Upper lobe of left lung (tissue), 6 donors: ENCODE measurements at regions not wholly inside any gene's neighbourhood (a gene's known extent, or its start where the extent isn't known, plus 50 kb on each side); places are given as distances from the start of the nearest gene placed in this dataset.

Source experiments
- ATAC-seq, 2 donors: fragments of 200-7000 bp; cut with Tn5 transposase; one replicate each; pipeline ENCODE4 v1.9.1; 2022; ENCODE audit warnings: mild to moderate bottlenecking in 2 of 2, moderate library complexity in 2 of 2; ENCODE audit not compliant: low FRiP score in 2 of 2
- DNase-seq, 2 donors: peaks; one replicate each; pipeline ENCODE4 v3.0.0-alpha.2; 2019 to 2020
- H3K27ac ChIP-seq, 4 donors: fragments of 200-600 bp; sonication (generic); one replicate each; pipeline ENCODE4 v1.5.1; 2016 to 2019
- H3K27me3 ChIP-seq, 4 donors: fragments of 200-600 bp; sonication (generic); one replicate each; pipeline ENCODE4 v1.5.1; 2017 to 2019
- H3K36me3 ChIP-seq, 4 donors: fragments of 200-600 bp; sonication (generic); one replicate each; pipeline ENCODE4 v1.5.1; 2016 to 2019
- H3K4me1 ChIP-seq, 4 donors: fragments of 200-600 bp; sonication (generic); one replicate each; pipeline ENCODE4 v1.5.1; 2018 to 2019
- H3K4me3 ChIP-seq, 4 donors: fragments of 200-600 bp; sonication (generic); one replicate each; pipeline ENCODE4 v1.5.1; 2017 to 2019; ENCODE audit warnings: mild to moderate bottlenecking in 2 of 4, moderate library complexity in 1 of 4
- H3K9me3 ChIP-seq, 4 donors: fragments of 200-600 bp; sonication (generic); one replicate each; pipeline ENCODE4 v1.5.1; 2018 to 2019
- CTCF ChIP-seq, 6 experiments: fragments of 450-650 bp in 4 of 6; fragments of 200-600 bp in 2 of 6; sonication (generic) in 2 of 6; IDR thresholded peaks; one replicate each; pipeline ENCODE4 v1.5.1; 2016 to 2019; ENCODE audit warnings: antibody characterized with exemption in 6 of 6
- EP300 ChIP-seq, 4 donors: sonication (generic); formaldehyde crosslinking; IDR thresholded peaks; one replicate each; pipeline ENCODE4 v1.5.1; 2017; ENCODE audit warnings: antibody characterized with exemption in 4 of 4, control low read depth in 2 of 4
- POLR2A ChIP-seq, 4 donors: fragments of 450-650 bp; IDR thresholded peaks; one replicate each; pipeline ENCODE4 v1.5.1; 2016 to 2017; ENCODE audit warnings: antibody characterized with exemption in 4 of 4, mild to moderate bottlenecking in 2 of 4
- POLR2AphosphoS5 ChIP-seq, 2 donors: sonication (generic); formaldehyde crosslinking; IDR thresholded peaks; one replicate each; pipeline ENCODE4 v1.5.1; 2017; ENCODE audit warnings: antibody characterized with exemption in 2 of 2
- WGBS, 2 donors: methylation state at CpG; one replicate each; pipeline ENCODE4 v1.1.5; 2017 to 2018; 5-methylcytosine and 5-hydroxymethylcytosine counted together
- donor health status: DM: no; HTN: no; CAD: no; lungs with moderate emphysema.
- donor health status: DM: no; HTN: yes; CAD: no; lungs with severe emphysema.

DNA sequence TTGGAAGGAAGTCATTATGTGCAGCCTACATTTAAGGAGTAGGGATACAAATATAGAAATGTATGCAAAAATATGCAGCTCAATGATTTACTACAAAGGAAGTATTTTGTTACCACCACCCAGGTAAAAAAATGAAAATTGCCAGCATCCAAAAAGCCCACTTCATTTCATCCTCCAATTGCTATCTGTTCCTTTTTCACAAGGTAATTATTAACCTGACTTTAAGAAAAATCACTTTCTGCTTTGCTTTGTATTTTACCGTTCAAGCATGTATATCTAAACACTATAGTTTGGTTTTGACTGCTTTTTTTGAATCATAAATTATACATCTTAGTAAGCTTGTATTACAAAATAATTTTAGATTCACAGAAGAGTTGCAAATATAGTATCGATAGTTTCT lies 768.5 kb upstream of the GJE1 start:
- no peak overlapping the region for H3K27ac ChIP-seq
- 79 to 88% methylated on average over 2 of the region's 2 CpGs for WGBS, 2 donors
- H3K4me3 ChIP-seq = no peak overlapping the region
- DNase-seq (no peak), ATAC-seq (no peak)
- no peaks in the 10 kb centered on the region for H3K4me1 ChIP-seq
- H3K36me3 ChIP-seq = no peaks in the 10 kb centered on the region
- H3K27me3 ChIP-seq = no peaks in the 10 kb centered on the region
- H3K9me3 ChIP-seq = peaks cover 0 to 5% (median 1%) of the 10 kb centered on the region in 4 donors
- TF ChIP-seq POLR2AphosphoS5 (IDR thresholded peaks at IDR 0.05) (no peak), EP300 (IDR thresholded peaks at IDR 0.05) (no peak), CTCF (IDR thresholded peaks at IDR 0.05) (no peak), POLR2A (IDR thresholded peaks at IDR 0.05) (no peak)

DNA sequence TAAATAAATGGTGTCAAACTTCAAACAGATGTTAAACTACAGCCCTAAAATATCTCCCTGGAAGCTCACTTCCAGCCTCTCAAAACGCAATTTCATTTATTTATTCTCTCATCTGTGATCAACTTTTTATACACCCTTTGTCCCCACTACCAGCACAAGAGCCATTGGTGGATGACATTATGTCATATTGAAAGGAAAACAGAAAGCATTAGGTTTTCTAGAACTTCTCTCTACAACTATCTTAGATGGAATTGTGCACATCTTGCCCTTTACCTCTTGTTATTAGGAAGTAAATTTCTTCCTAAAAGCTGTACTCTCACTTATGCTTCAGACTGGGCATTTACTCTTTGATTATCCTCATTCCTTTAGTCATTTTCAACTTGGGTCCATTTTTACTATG lies 771.2 kb upstream of the GJE1 start:
- H3K36me3 ChIP-seq = no peaks in the 10 kb centered on the region
- H3K9me3 ChIP-seq = no peaks in the 10 kb centered on the region
- no peak overlapping the region for H3K27ac ChIP-seq
- DNase-seq (no peak), ATAC-seq (no peak)
- no peaks in the 10 kb centered on the region for H3K4me1 ChIP-seq
- WGBS, 2 donors = 66 to 67% methylated on average over 1 of the region's 1 CpG
- TF ChIP-seq CTCF (IDR thresholded peaks at IDR 0.05) (no peak), POLR2AphosphoS5 (IDR thresholded peaks at IDR 0.05) (no peak), POLR2A (IDR thresholded peaks at IDR 0.05) (no peak), EP300 (IDR thresholded peaks at IDR 0.05) (no peak)
- H3K4me3 ChIP-seq = no peak overlapping the region
- H3K27me3 ChIP-seq = no peaks in the 10 kb centered on the region

DNA sequence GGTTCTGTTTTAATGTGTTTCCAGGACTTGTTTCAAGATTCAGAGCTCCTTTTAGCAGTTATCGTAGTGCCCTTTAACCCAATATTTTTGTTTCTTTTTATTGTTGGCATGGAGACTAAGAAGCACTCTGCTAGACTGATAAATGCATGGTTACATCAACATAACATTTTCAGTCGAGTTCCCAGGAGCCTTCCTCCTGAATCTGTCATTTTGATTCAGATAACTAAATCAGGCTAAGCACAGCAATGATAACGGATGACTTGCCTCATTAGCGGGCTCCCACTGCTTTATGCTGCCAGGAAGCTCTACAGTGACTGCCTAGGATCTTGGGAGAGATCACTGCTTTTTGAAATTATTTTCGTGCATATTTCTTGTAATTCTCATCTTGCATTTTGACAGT lies 772.8 kb upstream of the GJE1 start:
- H3K27me3 ChIP-seq = no peaks in the 10 kb centered on the region
- 57 to 68% methylated on average over 5 of the region's 5 CpGs for WGBS, 2 donors
- no peak for DNase-seq
- no peak overlapping the region for H3K4me3 ChIP-seq
- H3K9me3 ChIP-seq = no peaks in the 10 kb centered on the region
- no peaks in the 10 kb centered on the region for H3K36me3 ChIP-seq
- H3K4me1 ChIP-seq = no peaks in the 10 kb centered on the region
- peak in 1 of 2 donors; percentile 81 for ATAC-seq
- no peak overlapping the region for H3K27ac ChIP-seq
- TF ChIP-seq EP300 (IDR thresholded peaks at IDR 0.05) (no peak), POLR2AphosphoS5 (IDR thresholded peaks at IDR 0.05) (no peak), POLR2A (IDR thresholded peaks at IDR 0.05) (no peak), CTCF (IDR thresholded peaks at IDR 0.05) (no peak)

GRCh38 chr6:141354191-141354955 lies 778.4 kb upstream of the GJE1 start:
- 83 to 84% methylated on average over 4 of the region's 4 CpGs for WGBS, 2 donors
- H3K9me3 ChIP-seq = no peaks in the 10 kb centered on the region
- DNase-seq = no peak
- H3K27ac ChIP-seq = no peak overlapping the region
- TF ChIP-seq POLR2A (IDR thresholded peaks at IDR 0.05) (no peak), EP300 (IDR thresholded peaks at IDR 0.05) (no peak), CTCF (IDR thresholded peaks at IDR 0.05) (no peak), POLR2AphosphoS5 (IDR thresholded peaks at IDR 0.05) (no peak)
- no peaks in the 10 kb centered on the region for H3K27me3 ChIP-seq
- no peaks in the 10 kb centered on the region for H3K36me3 ChIP-seq
- H3K4me1 ChIP-seq = no peaks in the 10 kb centered on the region
- no peak overlapping the region for H3K4me3 ChIP-seq
- no peak for ATAC-seq

DNA sequence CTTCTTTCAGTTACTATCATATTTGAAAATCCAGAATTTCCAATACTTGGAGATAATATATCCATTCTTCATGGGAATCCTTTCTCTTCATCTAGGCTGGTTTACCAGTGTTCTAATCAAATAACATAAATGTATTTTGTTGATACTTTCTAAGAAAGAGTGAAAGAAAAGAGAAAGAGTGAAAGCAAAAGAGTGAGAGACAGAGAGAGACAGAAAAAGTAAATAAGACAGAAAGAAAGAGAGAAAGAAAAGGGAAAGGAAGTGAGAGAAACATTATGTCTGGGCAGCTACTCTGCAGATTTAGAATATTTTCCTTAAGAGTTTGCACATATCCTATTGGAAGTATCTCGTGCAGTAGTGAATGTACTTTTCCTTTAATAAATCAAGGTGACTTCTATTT lies 781.0 kb upstream of the GJE1 start:
- Histone ChIP-seq H3K27me3 (no peaks in the 10 kb centered on the region), H3K4me1 (no peaks in the 10 kb centered on the region), H3K36me3 (no peaks in the 10 kb centered on the region), H3K9me3 (no peaks in the 10 kb centered on the region), H3K27ac (no peak overlapping the region), H3K4me3 (no peak overlapping the region)
- TF ChIP-seq POLR2A (IDR thresholded peaks at IDR 0.05) (no peak), POLR2AphosphoS5 (IDR thresholded peaks at IDR 0.05) (no peak), CTCF (IDR thresholded peaks at IDR 0.05) (no peak), EP300 (IDR thresholded peaks at IDR 0.05) (no peak)
- 63 to 73% methylated on average over 1 of the region's 1 CpG for WGBS, 2 donors
- ATAC-seq (no peak), DNase-seq (no peak)
